Left renal pelvis (tissue), 4 donors: ENCODE measurements at regions not wholly inside any gene's neighbourhood (a gene's known extent, or its start where the extent isn't known, plus 50 kb on each side); places are given as distances from the start of the nearest gene placed in this dataset.

ENCODE experiments used
- DNase-seq, 4 donors: peaks; one replicate each; pipeline ENCODE4 v3.0.0-alpha.2; 2013; ENCODE audit warnings: low read depth in 4 of 4, low spot score in 3 of 4

DNA sequence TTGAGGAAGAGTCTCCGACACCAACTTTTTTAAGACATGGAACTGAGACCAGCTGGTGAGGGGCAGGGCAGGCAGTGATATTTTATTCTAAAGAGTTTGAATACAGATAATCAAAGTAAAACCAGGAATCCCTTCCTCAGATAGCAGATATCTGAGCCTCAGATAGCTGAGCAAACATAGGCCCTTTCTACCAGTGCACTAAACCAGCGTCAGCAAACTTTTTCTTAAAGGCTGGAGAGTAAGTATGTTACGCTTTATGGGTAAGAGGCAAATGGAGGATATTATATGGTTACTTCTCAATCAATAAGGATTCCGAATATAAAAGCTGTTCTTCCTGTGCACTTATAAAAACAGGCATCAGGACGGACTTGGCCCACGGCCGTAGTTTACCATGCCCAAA is 73.9 kb downstream of the WNT5A start:
- no peak for DNase-seq

DNA sequence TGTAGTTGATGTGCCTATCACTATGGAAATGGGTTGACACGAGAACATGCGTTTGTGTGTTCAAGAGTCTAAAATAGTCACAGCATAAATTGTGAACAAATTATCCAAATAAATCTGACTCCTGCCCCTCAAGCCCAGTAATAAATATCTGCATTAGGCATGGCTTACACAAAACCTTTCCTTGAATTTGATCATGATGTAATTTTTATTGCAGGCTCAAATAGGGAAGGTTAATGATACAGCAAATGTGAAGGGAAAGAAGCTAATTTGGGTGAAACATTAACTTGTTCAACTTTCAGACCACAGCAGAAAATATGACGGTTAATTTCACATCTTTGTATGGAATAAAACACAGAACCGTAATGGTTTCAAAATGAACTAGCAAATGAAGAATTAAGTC is 74.6 kb downstream of the WNT5A start:
- no peak for DNase-seq

DNA sequence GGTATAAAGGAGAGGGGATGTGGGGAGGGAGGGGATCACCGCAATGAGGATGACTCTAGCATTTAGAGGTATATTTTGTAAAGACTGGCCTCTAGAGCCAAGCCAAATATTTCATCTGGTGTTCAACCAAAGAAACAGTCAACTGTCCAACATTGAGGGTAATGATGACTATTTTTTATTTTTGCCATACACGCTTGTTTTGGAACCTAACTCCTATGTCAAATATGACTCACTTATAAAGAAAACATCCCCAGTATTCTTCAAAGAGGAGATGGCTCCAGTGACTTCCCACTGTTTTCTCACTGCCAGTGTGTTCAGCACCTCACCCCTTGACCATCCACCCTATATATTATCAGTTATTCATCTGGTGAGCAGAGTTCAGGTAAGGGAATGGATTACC is 77.3 kb downstream of the WNT5A start:
- no peak for DNase-seq

GRCh38 chr3:55408193-55408826 is 78.8 kb downstream of the WNT5A start:
- DNase-seq = no peak

- no peak for DNase-seq
Observed at GRCh38 chr3:55407426-55407820, 79.7 kb downstream of the WNT5A start.

DNA sequence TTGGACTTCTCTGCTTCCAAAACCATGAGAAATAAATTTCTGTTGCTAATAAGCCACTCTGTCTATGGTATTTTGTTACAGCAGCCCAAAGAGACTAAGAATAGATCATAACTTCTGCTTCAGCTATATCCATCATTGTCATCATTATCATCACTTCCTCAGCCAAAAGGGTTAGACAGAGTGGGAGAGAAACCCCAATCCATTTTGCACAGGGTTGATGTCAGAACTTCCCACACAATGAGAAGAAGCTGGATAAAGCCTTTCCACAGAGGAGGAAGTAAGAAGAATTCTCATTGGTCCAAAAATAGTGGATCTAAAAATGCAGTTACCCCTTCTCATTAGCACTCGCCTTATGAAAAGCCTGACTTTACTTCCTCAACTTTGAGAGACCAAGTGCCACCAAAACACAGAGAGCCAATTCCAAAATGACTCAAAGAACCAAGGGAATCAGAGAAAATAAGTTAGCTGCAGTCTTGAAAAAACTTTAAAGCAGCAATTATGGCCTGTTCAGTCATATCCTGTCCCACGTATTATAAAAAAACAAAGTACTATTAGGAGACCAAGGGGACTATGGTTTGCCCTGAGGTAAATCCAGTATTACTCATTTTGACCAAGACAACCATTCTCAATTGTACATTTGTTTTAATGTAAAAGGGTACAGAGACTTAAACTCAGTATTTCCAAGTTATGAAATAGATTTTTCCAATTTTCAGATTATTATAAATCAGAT is 80.2 kb downstream of the WNT5A start:
- no peak for DNase-seq

DNA sequence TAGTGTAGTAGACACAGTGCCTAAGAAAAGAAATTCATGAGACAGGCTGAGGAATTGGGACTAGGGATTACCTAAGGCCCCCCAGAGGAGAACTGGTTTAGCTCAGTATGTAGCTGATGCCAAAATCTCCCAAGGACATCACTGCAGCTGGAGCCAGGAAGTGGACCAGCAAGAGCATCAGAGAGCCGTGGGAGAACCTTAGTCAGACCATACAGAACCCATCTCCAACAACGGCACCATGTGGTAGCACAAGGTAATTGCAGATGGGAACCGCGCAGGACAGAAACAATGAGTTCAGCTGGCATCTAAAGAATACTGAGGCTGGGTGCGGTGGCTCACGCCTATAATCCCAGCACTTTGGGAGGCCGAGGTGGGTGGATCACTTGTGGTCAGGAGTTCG is 81.7 kb downstream of the WNT5A start:
- no peak for DNase-seq

DNA sequence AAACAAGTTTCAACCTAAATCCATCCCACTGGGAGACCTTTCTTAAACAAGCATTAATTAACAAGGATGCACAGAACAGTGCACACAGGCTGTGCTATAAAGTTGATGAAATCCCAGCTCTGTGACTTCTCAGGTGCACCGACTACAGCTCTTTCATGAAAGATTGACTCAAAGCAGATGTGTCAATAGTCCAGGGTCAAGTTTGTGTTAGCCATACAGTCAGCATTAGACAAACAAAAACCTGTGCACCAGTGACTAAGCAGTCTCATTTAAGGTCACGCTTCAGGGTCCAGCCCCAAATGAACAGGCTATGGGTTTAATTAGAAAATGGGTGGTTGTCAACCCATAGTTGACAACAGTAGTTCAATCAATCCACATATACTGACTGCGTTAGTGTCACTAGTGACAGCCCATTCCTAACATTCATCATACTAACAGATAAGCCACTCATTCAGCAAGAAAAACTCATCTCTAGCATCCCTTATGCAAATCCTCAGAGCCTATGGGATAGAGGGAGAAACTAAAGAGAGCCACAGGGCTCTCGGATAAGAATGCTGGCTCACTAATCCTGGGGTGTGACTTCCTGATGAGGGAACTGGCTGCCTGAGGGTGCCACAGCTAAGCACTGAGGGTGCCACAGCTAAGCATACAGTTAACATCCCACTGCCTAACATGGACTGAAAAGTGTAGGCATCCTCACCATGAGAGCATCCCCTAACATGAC is 84.1 kb downstream of the WNT5A start:
- DNase-seq = no peak

GRCh38 chr3:55380561-55380960 is 106.5 kb downstream of the WNT5A start:
- no peak for DNase-seq

DNA sequence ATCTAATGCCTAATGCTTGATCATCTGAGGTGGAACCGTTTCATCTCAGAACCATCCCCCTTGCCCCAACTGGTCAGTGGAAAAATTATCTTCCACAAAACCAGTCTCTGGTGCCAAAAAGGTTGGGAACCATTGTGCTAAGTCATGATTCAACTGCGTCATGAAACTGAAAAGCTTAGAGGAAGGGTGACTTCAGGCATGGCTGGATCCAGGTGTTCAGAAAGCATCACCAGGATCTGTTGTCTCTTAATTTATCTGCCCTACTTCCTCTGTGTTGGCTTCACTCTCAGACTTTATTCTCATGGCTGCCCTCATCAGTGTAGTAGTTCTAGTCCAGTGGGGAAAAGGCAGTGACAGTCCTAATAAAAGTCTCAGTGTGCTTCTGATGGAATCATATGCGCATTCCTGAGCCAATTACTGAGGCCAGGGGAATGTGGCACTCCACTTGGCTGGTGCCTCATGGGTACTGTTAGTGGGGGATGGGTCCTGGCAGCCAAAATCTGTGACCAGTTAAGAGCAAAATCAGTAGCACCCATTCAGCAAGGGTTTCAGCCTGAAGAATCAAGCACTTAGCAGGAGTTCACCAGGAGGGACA is 110.3 kb downstream of the WNT5A start:
- DNase-seq = no peak

- peak in 1 of 4 donors; percentile 11 for DNase-seq
Observed at GRCh38 chr3:55373423-55373822, 113.7 kb downstream of the WNT5A start.

DNA sequence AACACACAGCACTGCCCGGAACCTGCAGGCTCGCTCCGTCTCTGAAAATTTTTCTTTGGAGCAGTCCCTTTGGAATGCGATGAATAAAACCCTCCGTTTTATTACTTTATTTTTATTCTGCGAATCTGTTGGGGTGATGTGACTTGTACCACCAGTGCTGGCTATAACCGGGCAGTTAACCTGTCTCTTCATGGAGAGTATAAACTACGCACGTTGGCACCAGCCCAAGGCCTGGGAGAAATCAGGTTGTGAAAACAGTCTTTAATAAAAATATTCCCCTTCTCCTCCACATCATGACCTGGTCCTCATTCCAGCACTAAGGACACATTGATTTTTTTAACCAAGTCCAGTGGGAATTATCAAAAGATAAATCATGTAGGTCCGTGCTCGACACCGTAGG is 116.8 kb downstream of the WNT5A start:
- no peak for DNase-seq

GRCh38 chr3:55369141-55369847 is 117.8 kb downstream of the WNT5A start:
- DNase-seq = peak in 3 of 4 donors; percentile 12 to 31 (median 22)

GRCh38 chr3:55368366-55368765 is 118.7 kb downstream of the WNT5A start:
- DNase-seq = no peak

DNA sequence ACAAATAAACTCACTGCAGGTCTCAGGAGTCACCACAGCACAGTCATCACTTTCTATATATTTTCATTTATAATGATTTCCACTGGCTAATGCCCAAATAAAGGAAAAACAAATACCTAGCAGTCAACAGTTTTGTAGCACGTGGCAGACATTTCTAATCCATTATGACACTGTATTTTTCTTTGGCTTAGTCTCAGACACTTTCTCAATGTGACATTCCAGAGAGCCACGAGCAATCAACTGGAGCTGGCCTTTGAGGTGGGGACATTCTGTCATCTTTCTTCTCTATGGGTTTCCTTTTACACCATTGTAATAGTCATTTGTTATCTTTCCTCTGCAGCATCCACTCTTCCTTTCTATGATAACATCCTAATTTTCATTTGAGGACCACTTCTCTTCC is 119.7 kb downstream of the WNT5A start:
- DNase-seq = no peak

GRCh38 chr3:55364421-55364820 is 122.7 kb downstream of the WNT5A start:
- DNase-seq = no peak

DNA sequence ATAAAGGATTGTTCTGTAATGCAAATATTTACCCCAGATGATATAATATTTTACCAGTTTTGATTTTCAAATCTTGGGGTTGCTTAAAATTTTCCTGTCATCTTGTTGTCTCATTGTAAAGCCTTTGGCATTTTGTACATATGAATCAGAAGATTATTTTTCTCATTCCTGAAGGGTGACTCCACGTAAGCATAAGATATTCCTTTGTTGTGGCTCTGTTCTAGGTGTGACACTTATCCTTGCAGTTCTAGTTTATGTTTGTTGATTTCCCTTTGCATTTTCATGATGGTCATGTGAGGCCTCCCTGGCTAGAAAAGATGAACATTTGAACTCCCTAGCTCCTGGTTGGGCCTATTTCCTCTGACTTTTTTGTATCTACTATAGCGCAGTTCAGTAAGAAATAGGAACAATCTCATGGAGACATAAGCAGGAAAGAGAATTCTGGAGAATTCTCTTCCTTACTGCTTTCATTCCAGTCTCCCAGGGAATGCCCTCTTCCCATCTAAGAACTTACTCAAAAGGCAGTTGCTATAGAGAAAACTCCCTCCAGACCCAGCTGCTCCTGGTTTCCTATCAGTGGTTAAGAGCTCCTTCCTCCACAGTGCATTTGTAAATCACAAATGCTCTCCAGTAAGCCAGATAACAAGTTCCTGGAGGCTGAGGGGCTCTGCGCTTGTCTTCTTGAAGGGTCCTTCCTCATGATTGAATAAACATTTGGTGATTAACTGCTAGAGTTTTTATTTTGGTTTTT is 124.7 kb downstream of the WNT5A start:
- no peak for DNase-seq

- no peak for DNase-seq
Observed at GRCh38 chr3:55357796-55358195, 129.3 kb downstream of the WNT5A start.

DNA sequence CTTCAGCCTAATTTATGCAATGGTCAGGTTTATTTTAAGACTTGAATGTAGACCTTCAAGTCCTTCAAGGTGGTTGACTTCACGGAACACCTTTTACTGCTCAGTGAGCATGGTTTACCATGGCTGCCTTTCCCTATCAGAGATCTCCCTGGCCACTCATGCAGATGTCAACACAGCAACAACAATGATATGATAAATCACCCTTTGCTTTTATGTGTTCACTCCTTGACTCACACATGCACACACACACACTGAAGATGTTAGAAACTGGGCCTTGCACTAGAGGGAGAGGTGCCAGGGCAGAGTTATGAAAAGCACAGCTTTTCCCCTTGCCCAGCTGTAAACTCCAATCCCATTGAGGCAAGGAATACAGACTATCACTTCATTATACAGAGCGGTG is 134.4 kb downstream of the WNT5A start:
- DNase-seq = no peak

GRCh38 chr3:55349851-55350250 is 137.3 kb downstream of the WNT5A start:
- no peak for DNase-seq
